GM19324 (cell line): ENCODE measurements at regions not wholly inside any gene's neighbourhood (a gene's known extent, or its start where the extent isn't known, plus 50 kb on each side); places are given as distances from the start of the nearest gene placed in this dataset.

Experiments
- ATAC-seq: cut with Tn5 transposase; IDR thresholded peaks from one replicate; pipeline ENCODE4 v1.9.1; 2021; ENCODE audit warnings: mild to moderate bottlenecking, moderate library complexity; ENCODE audit not compliant: unreplicated experiment, low FRiP score

GRCh38 chr2:134099273-134099672 lies 154.6 kb upstream of the MGAT5 start:
- no peak for ATAC-seq

GRCh38 chr2:134103196-134103595 lies 150.7 kb upstream of the MGAT5 start:
- ATAC-seq: no peak

- no peak for ATAC-seq
Observed at GRCh38 chr2:134104754-134105153, 149.1 kb upstream of the MGAT5 start.

GRCh38 chr2:134107402-134107801 lies 146.5 kb upstream of the MGAT5 start:
- no peak for ATAC-seq

GRCh38 chr2:134108113-134108512 lies 145.8 kb upstream of the MGAT5 start:
- no peak for ATAC-seq

GRCh38 chr2:134109246-134109645 lies 144.6 kb upstream of the MGAT5 start:
- ATAC-seq: no peak

- no peak for ATAC-seq
Observed at GRCh38 chr2:134109725-134110124, 144.1 kb upstream of the MGAT5 start.

- ATAC-seq: no peak
Observed at GRCh38 chr2:134110532-134110931, 143.3 kb upstream of the MGAT5 start.

GRCh38 chr2:134117676-134118075 lies 136.2 kb upstream of the MGAT5 start:
- ATAC-seq: no peak

GRCh38 chr2:134118279-134119116 lies 135.4 kb upstream of the MGAT5 start:
- no peak for ATAC-seq

GRCh38 chr2:134119117-134119712 lies 134.7 kb upstream of the MGAT5 start:
- peak; percentile 11 for ATAC-seq

- ATAC-seq: peak; percentile 73
Observed at GRCh38 chr2:134119713-134120405, 134.0 kb upstream of the MGAT5 start.

GRCh38 chr2:134120406-134120732 lies 133.5 kb upstream of the MGAT5 start:
- peak; percentile 0 for ATAC-seq

GRCh38 chr2:134120733-134121630 lies 132.9 kb upstream of the MGAT5 start:
- ATAC-seq: peak; percentile 57

GRCh38 chr2:134122610-134123009 lies 131.3 kb upstream of the MGAT5 start:
- ATAC-seq: no peak

- ATAC-seq: no peak
Observed at GRCh38 chr2:134123332-134123731, 130.5 kb upstream of the MGAT5 start.

GRCh38 chr2:134124047-134124753 lies 129.7 kb upstream of the MGAT5 start:
- ATAC-seq: no peak

GRCh38 chr2:134127496-134127895 lies 126.4 kb upstream of the MGAT5 start:
- no peak for ATAC-seq

- ATAC-seq: no peak
Observed at GRCh38 chr2:134128746-134129145, 125.1 kb upstream of the MGAT5 start.
